ENCODE measurements at regions not wholly inside any gene's neighbourhood (a gene's known extent, or its start where the extent isn't known, plus 50 kb on each side); places are given as distances from the start of the nearest gene placed in this dataset.

- Mint-ChIP-seq H3K27me3 (ENCODE audit: insufficient read depth, unreplicated experiment) (peaks cover 11% of the 10 kb centered on the region), H3K36me3 (ENCODE audit: insufficient read depth, unreplicated experiment) (no peaks in the 10 kb centered on the region), H3K4me1 (ENCODE audit: insufficient read depth, unreplicated experiment) (no peaks in the 10 kb centered on the region), H3K27ac (ENCODE audit: low read depth, unreplicated experiment) (no peak overlapping the region), H3K9me3 (ENCODE audit: unreplicated experiment) (no peaks in the 10 kb centered on the region), H3K4me3 (ENCODE audit: unreplicated experiment) (no peak overlapping the region)
- ChIA-PET POLR2A (no interaction called here), CTCF (interaction anchor here (1.4 kb wide), 1 partner anchor 11 kb away, joined by 3 read pairs; no protein-coding TSS in a partner anchor)
- DNase-seq (ENCODE audit: unreplicated experiment) = no peak
- no TSS peak for BruUV-seq (replicated peaks)
- intact Hi-C loops (cut with micrococcal nuclease) = no loop called here
- no peak for TF ChIP-seq CTCF (IDR thresholded peaks at IDR 0.05; ENCODE audit: unreplicated experiment)
These were observed 72.0 kb downstream of the FAM43A start for GRCh38 chr3:194757647-194758061.

- ChIA-PET POLR2A (no interaction called here), CTCF (no interaction called here)
- intact Hi-C loops (cut with micrococcal nuclease) = no loop called here
- no TSS peak for BruUV-seq (replicated peaks)
- Mint-ChIP-seq H3K27me3 (ENCODE audit: insufficient read depth, unreplicated experiment) (peaks cover 11% of the 10 kb centered on the region), H3K36me3 (ENCODE audit: insufficient read depth, unreplicated experiment) (no peaks in the 10 kb centered on the region), H3K27ac (ENCODE audit: low read depth, unreplicated experiment) (no peak overlapping the region), H3K9me3 (ENCODE audit: unreplicated experiment) (no peaks in the 10 kb centered on the region), H3K4me3 (ENCODE audit: unreplicated experiment) (no peak overlapping the region), H3K4me1 (ENCODE audit: insufficient read depth, unreplicated experiment) (no peaks in the 10 kb centered on the region)
- TF ChIP-seq CTCF (IDR thresholded peaks at IDR 0.05; ENCODE audit: unreplicated experiment) = no peak
- DNase-seq (ENCODE audit: unreplicated experiment) = no peak
These were observed 73.0 kb downstream of the FAM43A start for GRCh38 chr3:194758716-194759115.

GRCh38 chr3:194760494-194761137 is 74.9 kb downstream of the FAM43A start:
- Mint-ChIP-seq H3K27ac (ENCODE audit: low read depth, unreplicated experiment) (no peak overlapping the region), H3K27me3 (ENCODE audit: insufficient read depth, unreplicated experiment) (peaks cover 22% of the 10 kb centered on the region), H3K4me1 (ENCODE audit: insufficient read depth, unreplicated experiment) (no peaks in the 10 kb centered on the region), H3K4me3 (ENCODE audit: unreplicated experiment) (no peak overlapping the region), H3K9me3 (ENCODE audit: unreplicated experiment) (no peaks in the 10 kb centered on the region), H3K36me3 (ENCODE audit: insufficient read depth, unreplicated experiment) (no peaks in the 10 kb centered on the region)
- BruUV-seq (replicated peaks) = no TSS peak
- intact Hi-C loops (cut with micrococcal nuclease) = no loop called here
- peak; percentile 37 for DNase-seq (ENCODE audit: unreplicated experiment)
- CTCF ChIA-PET = no interaction called here
- POLR2A ChIA-PET = interaction anchor here (0.9 to 1.1 kb wide), 2 partner anchors 8 to 20 kb away, joined by 3 to 4 read pairs; no protein-coding TSS in a partner anchor
- no peak for TF ChIP-seq CTCF (IDR thresholded peaks at IDR 0.05; ENCODE audit: unreplicated experiment)

- intact Hi-C loops (cut with micrococcal nuclease) = no loop called here
- Mint-ChIP-seq H3K27ac (ENCODE audit: low read depth, unreplicated experiment) (no peak overlapping the region), H3K4me3 (ENCODE audit: unreplicated experiment) (no peak overlapping the region), H3K9me3 (ENCODE audit: unreplicated experiment) (no peaks in the 10 kb centered on the region), H3K4me1 (ENCODE audit: insufficient read depth, unreplicated experiment) (no peaks in the 10 kb centered on the region), H3K27me3 (ENCODE audit: insufficient read depth, unreplicated experiment) (peaks cover 22% of the 10 kb centered on the region), H3K36me3 (ENCODE audit: insufficient read depth, unreplicated experiment) (no peaks in the 10 kb centered on the region)
- CTCF ChIA-PET = no interaction called here
- POLR2A ChIA-PET = interaction anchor here (0.9 kb wide), 1 partner anchor 19 kb away, joined by 3 read pairs; no protein-coding TSS in a partner anchor
- no peak for TF ChIP-seq CTCF (IDR thresholded peaks at IDR 0.05; ENCODE audit: unreplicated experiment)
- no TSS peak for BruUV-seq (replicated peaks)
- no peak for DNase-seq (ENCODE audit: unreplicated experiment)
These were observed 75.7 kb downstream of the FAM43A start for GRCh38 chr3:194761384-194761783.

Data from MCF 10A (cell line).